ENCODE measurements at regions not wholly inside any gene's neighbourhood (a gene's known extent, or its start where the extent isn't known, plus 50 kb on each side); places are given as distances from the start of the nearest gene placed in this dataset.

DNA sequence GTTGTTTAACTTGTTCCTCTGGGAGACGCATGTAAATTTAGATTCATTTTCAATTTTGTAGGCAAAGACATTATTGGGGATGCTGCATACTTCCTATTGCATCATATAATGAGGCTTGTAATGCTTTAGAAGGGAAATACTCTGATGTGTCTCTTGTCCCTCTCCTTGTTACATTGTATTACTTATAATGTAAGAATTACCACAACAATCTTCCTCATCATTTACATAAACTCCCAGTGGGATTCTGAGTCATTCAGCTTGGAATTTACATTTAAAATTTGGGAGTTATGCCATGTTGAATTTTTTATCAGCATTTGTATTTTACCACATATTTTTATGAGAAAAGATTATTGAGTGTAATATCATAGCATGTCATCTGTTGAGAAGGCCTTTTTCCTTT lies 963.4 kb upstream of the NRXN1 start:
- TF ChIP-seq, protein P1, sequence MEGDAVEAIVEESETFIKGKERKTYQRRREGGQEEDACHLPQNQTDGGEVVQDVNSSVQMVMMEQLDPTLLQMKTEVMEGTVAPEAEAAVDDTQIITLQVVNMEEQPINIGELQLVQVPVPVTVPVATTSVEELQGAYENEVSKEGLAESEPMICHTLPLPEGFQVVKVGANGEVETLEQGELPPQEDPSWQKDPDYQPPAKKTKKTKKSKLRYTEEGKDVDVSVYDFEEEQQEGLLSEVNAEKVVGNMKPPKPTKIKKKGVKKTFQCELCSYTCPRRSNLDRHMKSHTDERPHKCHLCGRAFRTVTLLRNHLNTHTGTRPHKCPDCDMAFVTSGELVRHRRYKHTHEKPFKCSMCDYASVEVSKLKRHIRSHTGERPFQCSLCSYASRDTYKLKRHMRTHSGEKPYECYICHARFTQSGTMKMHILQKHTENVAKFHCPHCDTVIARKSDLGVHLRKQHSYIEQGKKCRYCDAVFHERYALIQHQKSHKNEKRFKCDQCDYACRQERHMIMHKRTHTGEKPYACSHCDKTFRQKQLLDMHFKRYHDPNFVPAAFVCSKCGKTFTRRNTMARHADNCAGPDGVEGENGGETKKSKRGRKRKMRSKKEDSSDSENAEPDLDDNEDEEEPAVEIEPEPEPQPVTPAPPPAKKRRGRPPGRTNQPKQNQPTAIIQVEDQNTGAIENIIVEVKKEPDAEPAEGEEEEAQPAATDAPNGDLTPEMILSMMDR (IDR thresholded peaks at IDR 0.05): no peak
- no peak for TF ChIP-seq POLR2A (IDR thresholded peaks at IDR 0.05)
